ENCODE measurements at regions not wholly inside any gene's neighbourhood (a gene's known extent, or its start where the extent isn't known, plus 50 kb on each side); places are given as distances from the start of the nearest gene placed in this dataset.

DNA sequence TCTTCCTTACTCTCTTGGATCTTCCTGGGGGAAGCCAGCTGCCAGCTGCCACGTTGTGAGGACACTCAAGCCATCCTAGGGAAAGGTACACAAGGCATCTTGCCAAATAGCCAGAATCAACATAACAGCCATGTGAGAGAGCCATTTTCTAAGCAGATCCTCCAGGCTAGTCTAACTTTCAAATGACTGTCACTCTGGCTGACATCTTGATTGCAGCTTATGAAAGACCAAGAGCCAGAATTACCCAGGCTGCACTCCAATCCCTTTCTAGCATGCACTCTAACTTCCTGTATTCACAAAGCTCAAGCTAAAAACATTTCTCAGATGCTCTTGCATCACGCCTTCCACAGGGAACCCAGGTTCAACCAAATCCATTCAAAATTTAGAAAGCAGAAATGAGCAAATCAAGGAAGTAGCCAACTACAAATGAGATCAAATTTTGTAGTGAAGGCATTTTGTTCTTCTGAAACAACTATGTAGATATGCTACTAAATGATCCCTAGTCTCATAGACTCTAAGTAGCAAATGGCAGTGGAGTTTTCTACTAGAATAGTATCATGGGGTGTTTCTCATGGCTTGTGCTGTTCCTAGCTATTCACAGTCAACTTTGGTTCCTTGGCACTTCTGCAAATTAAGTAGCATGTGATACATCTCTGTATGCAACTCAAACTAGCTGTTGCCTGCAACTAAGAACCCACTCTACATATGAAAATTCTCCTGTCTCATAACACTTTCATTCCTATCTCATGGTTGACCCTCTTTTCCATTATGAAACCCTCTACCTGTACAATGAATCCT lies 281.9 kb downstream of the ZEB2 start:
- DNase-seq (ENCODE audit: low spot score) (no peak), ATAC-seq (ENCODE audit: low FRiP score) (no peak)
- TF ChIP-seq, protein P1, sequence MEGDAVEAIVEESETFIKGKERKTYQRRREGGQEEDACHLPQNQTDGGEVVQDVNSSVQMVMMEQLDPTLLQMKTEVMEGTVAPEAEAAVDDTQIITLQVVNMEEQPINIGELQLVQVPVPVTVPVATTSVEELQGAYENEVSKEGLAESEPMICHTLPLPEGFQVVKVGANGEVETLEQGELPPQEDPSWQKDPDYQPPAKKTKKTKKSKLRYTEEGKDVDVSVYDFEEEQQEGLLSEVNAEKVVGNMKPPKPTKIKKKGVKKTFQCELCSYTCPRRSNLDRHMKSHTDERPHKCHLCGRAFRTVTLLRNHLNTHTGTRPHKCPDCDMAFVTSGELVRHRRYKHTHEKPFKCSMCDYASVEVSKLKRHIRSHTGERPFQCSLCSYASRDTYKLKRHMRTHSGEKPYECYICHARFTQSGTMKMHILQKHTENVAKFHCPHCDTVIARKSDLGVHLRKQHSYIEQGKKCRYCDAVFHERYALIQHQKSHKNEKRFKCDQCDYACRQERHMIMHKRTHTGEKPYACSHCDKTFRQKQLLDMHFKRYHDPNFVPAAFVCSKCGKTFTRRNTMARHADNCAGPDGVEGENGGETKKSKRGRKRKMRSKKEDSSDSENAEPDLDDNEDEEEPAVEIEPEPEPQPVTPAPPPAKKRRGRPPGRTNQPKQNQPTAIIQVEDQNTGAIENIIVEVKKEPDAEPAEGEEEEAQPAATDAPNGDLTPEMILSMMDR (IDR thresholded peaks at IDR 0.05), result no peak

DNA sequence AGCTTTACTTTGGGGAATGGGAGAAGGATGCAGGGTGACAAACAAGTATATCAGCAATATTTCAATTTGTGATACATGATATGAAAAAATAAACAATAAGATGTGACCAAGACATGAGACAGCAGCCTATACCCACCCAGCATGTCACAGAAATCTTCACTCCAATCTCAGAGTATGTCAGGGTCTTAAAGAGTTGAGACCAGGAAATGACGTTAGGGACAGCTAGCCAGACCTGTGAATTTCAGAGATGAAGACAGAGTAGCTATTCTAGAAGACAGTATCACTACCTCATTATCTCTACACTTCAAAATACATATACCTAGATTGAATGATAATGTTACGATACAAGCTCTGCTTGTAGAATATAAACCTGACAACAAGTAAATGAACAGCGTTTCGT lies 282.8 kb downstream of the ZEB2 start:
- DNase-seq (ENCODE audit: low spot score) (no peak), ATAC-seq (ENCODE audit: low FRiP score) (no peak)
- TF ChIP-seq, protein P1 (IDR thresholded peaks at IDR 0.05), result no peak

DNA sequence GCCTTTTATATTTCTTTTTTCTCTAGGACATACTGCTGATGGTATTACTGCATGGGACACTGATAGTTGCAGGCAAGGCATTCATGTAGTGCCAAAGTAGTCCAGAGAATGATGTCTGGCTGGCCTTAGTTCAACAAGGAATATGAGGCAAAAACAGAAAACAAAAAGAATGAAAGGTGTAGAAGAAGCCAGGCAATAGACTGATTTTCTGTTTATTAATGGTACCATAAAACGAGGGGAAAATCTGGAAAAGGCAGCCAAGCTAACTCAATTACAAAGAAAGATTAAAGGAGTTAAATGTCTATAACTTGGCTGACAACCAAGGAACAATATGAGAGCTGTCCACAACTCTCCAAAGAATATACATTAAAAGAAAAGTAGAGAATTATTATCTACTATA lies 284.9 kb downstream of the ZEB2 start:
- ATAC-seq (ENCODE audit: low FRiP score), result no peak

DNA sequence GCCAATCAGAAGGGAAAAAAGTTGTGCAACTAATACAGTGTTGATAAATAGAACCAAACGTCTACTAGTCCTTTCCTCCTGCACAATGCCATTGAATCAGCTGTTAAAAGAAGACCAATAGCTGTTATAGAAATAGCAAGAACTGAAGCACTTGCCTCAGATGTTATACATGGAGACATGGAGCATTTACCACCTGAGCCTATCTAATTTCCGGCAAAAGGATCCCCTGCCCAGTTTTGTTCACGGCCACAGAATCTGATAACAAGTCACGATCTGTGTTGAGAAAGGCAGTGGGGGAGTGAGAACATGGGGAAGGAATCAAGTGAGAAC lies 285.4 kb downstream of the ZEB2 start:
- ATAC-seq (ENCODE audit: low FRiP score), result no peak
- DNase-seq (ENCODE audit: low spot score), result no peak
- TF ChIP-seq, protein P1 (IDR thresholded peaks at IDR 0.05), result no peak

More for the DNA sequence above, 284.9 kb downstream of the ZEB2 start:
- DNase-seq (ENCODE audit: low spot score), result no peak
- TF ChIP-seq, protein P1 (IDR thresholded peaks at IDR 0.05), result no peak

DNA sequence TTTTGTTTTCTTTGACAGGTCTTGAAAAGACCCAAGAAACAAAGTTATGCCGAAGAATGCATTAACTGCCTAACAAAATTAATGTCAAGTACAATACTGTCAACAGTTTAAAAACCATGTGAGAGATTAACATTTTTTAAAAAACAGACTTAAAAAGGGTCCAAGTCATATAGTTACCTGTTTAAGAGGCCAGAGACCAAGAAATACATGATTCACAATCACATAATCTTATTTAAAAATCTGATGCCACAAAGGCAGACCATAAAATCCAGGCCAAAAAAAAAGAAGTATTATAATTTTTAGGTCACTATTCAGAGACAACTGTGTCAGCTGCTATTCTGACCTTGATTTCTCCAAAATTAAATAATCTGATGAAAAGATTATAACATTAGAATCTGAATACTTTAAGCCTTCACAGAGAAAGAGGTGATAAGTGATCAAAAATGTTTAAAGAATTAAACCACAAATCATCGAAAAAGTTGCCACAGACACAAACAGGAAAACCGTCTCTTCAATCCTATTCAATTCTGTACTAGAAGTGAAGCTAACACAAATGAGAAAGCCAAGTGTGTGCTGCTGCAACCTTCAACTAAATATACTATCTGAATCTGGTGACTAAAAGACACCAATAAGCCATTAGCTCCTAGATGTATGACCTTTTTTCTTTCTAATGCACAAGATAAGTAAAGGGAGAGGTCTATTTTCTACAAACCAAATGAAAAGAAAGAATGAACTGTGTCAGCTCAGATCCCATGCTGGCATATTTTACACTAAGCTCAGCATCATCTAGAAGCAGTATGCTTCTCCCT lies 286.0 kb downstream of the ZEB2 start:
- TF ChIP-seq, protein P1 (IDR thresholded peaks at IDR 0.05), result no peak
- ATAC-seq (ENCODE audit: low FRiP score), result no peak
- no peak for DNase-seq (ENCODE audit: low spot score)

DNA sequence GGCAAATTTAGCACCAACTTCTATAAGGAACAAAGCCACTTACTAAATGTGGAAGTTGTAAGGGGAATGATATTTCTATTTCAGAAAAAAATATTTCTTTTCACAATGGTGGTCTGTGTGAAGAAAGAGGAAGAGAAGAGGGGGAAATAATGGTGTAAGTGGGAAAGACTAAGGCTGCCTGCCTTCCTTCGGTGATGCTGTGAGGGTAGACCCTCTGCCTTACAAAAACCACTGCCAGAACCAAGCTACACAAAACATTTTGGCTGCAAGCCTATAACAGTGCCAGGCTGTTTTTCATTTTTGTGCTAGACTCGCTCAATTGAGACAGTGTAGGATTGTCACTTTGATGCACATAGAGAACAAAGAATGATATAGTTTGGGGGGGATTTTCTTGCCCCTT lies 286.6 kb downstream of the ZEB2 start:
- no peak for DNase-seq (ENCODE audit: low spot score)
- no peak for ATAC-seq (ENCODE audit: low FRiP score)
- TF ChIP-seq, protein P1 (IDR thresholded peaks at IDR 0.05), result no peak

All from omental fat pad (tissue), 3 donors.